ENCODE measurements at regions not wholly inside any gene's neighbourhood (a gene's known extent, or its start where the extent isn't known, plus 50 kb on each side); places are given as distances from the start of the nearest gene placed in this dataset.

DNA sequence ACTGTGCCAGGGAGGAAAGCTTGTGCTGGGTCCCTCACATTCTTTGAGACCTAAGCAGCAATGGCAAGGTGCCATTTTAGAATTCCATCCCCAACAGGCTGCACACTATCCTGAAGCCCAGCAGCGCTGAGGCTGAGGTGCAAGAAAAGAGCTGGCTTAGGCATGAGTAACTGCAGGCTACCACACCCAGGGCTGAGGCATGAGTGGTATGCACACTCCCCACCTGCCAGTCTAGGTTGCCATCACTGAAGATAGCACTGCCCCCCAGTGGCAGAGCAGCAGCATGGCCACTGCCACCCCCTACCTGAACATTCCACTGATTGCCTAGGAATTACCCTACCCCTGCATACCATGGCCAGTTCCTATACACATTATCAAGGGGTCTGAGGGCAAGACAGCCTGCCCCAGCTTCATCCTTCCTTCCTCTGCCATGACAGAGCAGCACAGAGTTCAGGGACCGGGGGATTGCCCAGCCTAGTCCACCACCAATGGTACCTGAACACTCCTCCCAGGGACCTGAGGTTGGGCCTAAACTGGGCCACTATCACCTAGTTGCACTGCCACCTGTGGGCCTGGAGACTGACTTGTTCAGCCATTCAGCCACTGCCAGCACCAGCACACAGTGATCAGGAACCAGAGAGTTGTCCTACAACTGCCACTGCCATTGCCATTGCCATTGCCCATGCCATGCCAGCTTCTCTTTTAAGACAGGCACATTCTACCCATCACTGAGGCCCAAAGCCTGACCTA, 129.8 kb downstream of the SATB1 start:
- H3K27me3 ChIP-seq (ENCODE audit: low read depth), result no peaks in the 10 kb centered on the region
- intact Hi-C loops (cut with micrococcal nuclease), result no loop called here
- H3K27ac ChIP-seq (replicated peaks), result no peak overlapping the region
- H3K4me1 ChIP-seq, result no peaks in the 10 kb centered on the region
- peak; percentile 15 for DNase-seq
- no peaks in the 10 kb centered on the region for H3K36me3 ChIP-seq
- TF ChIP-seq, protein P1, sequence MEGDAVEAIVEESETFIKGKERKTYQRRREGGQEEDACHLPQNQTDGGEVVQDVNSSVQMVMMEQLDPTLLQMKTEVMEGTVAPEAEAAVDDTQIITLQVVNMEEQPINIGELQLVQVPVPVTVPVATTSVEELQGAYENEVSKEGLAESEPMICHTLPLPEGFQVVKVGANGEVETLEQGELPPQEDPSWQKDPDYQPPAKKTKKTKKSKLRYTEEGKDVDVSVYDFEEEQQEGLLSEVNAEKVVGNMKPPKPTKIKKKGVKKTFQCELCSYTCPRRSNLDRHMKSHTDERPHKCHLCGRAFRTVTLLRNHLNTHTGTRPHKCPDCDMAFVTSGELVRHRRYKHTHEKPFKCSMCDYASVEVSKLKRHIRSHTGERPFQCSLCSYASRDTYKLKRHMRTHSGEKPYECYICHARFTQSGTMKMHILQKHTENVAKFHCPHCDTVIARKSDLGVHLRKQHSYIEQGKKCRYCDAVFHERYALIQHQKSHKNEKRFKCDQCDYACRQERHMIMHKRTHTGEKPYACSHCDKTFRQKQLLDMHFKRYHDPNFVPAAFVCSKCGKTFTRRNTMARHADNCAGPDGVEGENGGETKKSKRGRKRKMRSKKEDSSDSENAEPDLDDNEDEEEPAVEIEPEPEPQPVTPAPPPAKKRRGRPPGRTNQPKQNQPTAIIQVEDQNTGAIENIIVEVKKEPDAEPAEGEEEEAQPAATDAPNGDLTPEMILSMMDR (IDR thresholded peaks at IDR 0.05; ENCODE audit: borderline replicate concordance), result peak; percentile 62
- peaks cover 45% of the 10 kb centered on the region for H3K9me3 ChIP-seq (replicated peaks)
- no peak overlapping the region for H3K4me3 ChIP-seq

GRCh38 chr3:18290157-18290556, 135.0 kb downstream of the SATB1 start:
- TF ChIP-seq, protein P1 (IDR thresholded peaks at IDR 0.05; ENCODE audit: borderline replicate concordance), result no peak
- Histone ChIP-seq H3K36me3 (no peaks in the 10 kb centered on the region), H3K9me3 (replicated peaks) (peaks cover 3% of the 10 kb centered on the region), H3K4me1 (no peaks in the 10 kb centered on the region), H3K4me3 (no peak overlapping the region), H3K27me3 (ENCODE audit: low read depth) (no peaks in the 10 kb centered on the region), H3K27ac (replicated peaks) (no peak overlapping the region)
- intact Hi-C loops (cut with micrococcal nuclease), result no loop called here
- DNase-seq, result no peak

DNA sequence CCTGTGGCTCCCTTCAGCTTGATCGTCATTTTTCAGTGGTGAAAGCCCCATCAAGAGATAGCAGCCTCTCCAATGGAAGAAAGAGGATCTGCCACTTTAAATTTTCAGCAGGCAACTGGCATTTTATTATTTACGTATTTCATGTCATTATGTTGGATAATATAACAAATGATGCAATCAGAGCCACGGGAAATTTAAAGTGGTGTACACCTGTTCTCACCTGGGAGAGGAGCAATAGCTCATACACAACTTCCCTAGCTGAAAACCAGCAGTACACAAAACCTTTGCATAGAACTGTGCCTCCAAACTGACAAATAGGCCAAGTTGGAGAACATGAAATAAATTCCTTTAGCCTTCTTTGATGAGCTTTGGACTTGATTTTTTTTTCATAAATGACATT, 136.9 kb downstream of the SATB1 start:
- DNase-seq, result no peak
- Histone ChIP-seq H3K27me3 (ENCODE audit: low read depth) (no peaks in the 10 kb centered on the region), H3K4me1 (no peaks in the 10 kb centered on the region), H3K4me3 (no peak overlapping the region), H3K27ac (replicated peaks) (no peak overlapping the region), H3K9me3 (replicated peaks) (no peaks in the 10 kb centered on the region), H3K36me3 (no peaks in the 10 kb centered on the region)
- TF ChIP-seq, protein P1 (IDR thresholded peaks at IDR 0.05; ENCODE audit: borderline replicate concordance), result no peak
- intact Hi-C loops (cut with micrococcal nuclease), result no loop called here

DNA sequence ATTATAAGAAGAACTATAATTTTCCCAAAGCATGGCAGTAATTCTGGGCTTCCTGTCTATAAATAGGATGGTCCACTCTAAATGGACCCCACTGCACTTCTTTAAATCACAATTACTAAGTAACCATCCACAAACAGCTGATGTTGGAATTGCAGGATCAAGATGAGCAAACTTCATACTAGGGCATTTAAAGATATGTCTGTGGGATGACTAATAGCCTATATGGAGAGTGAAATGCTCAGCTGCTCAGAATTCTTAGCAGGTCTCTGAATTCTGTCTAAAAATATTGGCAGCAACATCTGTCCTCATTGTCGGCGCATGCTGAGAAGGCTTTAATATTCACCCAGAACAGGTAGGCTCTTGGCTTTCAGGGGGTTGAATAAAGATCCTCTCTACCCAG, 140.4 kb downstream of the SATB1 start:
- H3K27ac ChIP-seq (replicated peaks), result no peak overlapping the region
- TF ChIP-seq, protein P1 (IDR thresholded peaks at IDR 0.05; ENCODE audit: borderline replicate concordance), result no peak
- H3K36me3 ChIP-seq, result no peaks in the 10 kb centered on the region
- H3K4me3 ChIP-seq, result no peak overlapping the region
- intact Hi-C loops (cut with micrococcal nuclease), result no loop called here
- H3K4me1 ChIP-seq, result peaks cover 3% of the 10 kb centered on the region
- no peak for DNase-seq
- no peaks in the 10 kb centered on the region for H3K27me3 ChIP-seq (ENCODE audit: low read depth)
- no peaks in the 10 kb centered on the region for H3K9me3 ChIP-seq (replicated peaks)

DNA sequence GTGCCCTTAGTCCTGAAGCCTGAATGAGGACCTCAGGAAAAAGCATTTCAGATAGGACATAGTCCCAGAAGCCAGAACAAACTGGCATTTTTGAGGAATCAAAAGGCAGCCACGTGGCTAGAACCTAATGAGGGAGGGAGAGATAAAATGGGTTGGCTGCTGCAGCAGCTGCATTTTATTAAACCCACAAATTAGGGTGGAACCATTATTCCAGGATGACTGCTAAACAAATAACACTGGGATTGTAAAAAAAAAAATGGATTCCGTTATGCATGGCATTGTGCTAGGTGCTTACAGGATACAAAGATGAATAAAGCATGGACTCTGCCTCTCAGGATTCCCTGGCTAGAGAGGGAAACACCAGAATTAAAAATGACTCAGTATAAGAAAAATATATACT, 141.5 kb downstream of the SATB1 start:
- Histone ChIP-seq H3K36me3 (no peaks in the 10 kb centered on the region), H3K27me3 (ENCODE audit: low read depth) (no peaks in the 10 kb centered on the region), H3K9me3 (replicated peaks) (no peaks in the 10 kb centered on the region), H3K4me1 (peaks cover 3% of the 10 kb centered on the region), H3K27ac (replicated peaks) (no peak overlapping the region), H3K4me3 (no peak overlapping the region)
- intact Hi-C loops (cut with micrococcal nuclease), result no loop called here
- no peak for DNase-seq
- TF ChIP-seq, protein P1 (IDR thresholded peaks at IDR 0.05; ENCODE audit: borderline replicate concordance), result no peak
